PC-3 (cell line): ENCODE measurements at regions not wholly inside any gene's neighbourhood (a gene's known extent, or its start where the extent isn't known, plus 50 kb on each side); places are given as distances from the start of the nearest gene placed in this dataset.

Experiments
- ATAC-seq: fragments of 200-7000 bp; cut with Tn5 transposase; 2 replicates; pipeline ENCODE4 v1.9.1; 2020; ENCODE audit warnings: mild to moderate bottlenecking, moderate library complexity
- BruUV-seq: library from RNA; stranded (reverse); fragments of 400-500 nt; replicated peaks from 2 replicates; lab custom pipeline; 2021; lab: Mats Ljungman, UMichigan
- CTCF ChIA-PET: fragments of 300-600 bp; sonication (Branson Sonifier 250); formaldehyde crosslinking; loops from one replicate; lab custom pipeline; 2022; ENCODE audit warnings: antibody characterized with exemption; lab: Charles Lee
- POLR2A ChIA-PET: fragments of 300-600 bp; sonication (Branson Sonifier 250); formaldehyde crosslinking; loops from one replicate; lab custom pipeline; 2022; ENCODE audit warnings: antibody characterized with exemption; ENCODE audit not compliant: unreplicated experiment; lab: Charles Lee
- DNase-seq: peaks from one replicate; pipeline ENCODE4 v3.0.0-alpha.2; 2015
- H2AFZ ChIP-seq: fragments of 300-600 bp; sonication (generic); 2 replicates; pipeline ENCODE4 v1.6.0; 2016; ENCODE audit warnings: antibody characterized with exemption, low read length
- H3F3A ChIP-seq: fragments of 300-600 bp; sonication (generic); one replicate; pipeline ENCODE4 v1.6.0; 2017; ENCODE audit warnings: antibody characterized with exemption, low read length, control low read depth, mild to moderate bottlenecking; ENCODE audit not compliant: unreplicated experiment
- H3K27ac ChIP-seq: fragments of 300-600 bp; sonication (generic); 2 replicates; pipeline ENCODE4 v1.5.1; 2016; ENCODE audit warnings: mild to moderate bottlenecking, low read length
- H3K27me3 ChIP-seq: fragments of 300-600 bp; sonication (generic); 2 replicates; pipeline ENCODE4 v1.6.1; 2016; ENCODE audit warnings: low read length, mixed read lengths
- H3K36me3 ChIP-seq: fragments of 300-600 bp; sonication (generic); 2 replicates; pipeline ENCODE4 v1.6.1; 2016; ENCODE audit warnings: low read depth, mixed run types, low read length, mixed read lengths
- H3K4me1 ChIP-seq: fragments of 300-600 bp; sonication (generic); 2 replicates; pipeline ENCODE4 v1.5.1; 2016; ENCODE audit warnings: low read length; ENCODE audit not compliant: insufficient read depth
- H3K4me2 ChIP-seq: fragments of 300-600 bp; sonication (generic); 2 replicates; pipeline ENCODE4 v1.6.0; 2016; ENCODE audit warnings: low read length
- H3K4me3 ChIP-seq: fragments of 300-600 bp; sonication (generic); 2 replicates; pipeline ENCODE4 v1.5.1; 2016; ENCODE audit warnings: mild to moderate bottlenecking, low read length, mixed read lengths
- H3K79me2 ChIP-seq: fragments of 300-600 bp; sonication (generic); 2 replicates; pipeline ENCODE4 v1.6.1; 2017; ENCODE audit warnings: low read length, mixed read lengths
- H3K9ac ChIP-seq: fragments of 300-600 bp; sonication (generic); 2 replicates; pipeline ENCODE4 v1.6.0; 2016; ENCODE audit warnings: mild to moderate bottlenecking, low read length
- H3K9me2 ChIP-seq: fragments of 300-600 bp; sonication (generic); replicated peaks from 2 replicates; pipeline ENCODE4 v1.6.1; 2016; ENCODE audit warnings: mixed run types, low read length, mixed read lengths
- H3K9me3 ChIP-seq: fragments of 300-600 bp; sonication (generic); 2 replicates; pipeline ENCODE4 v1.6.1; 2016; ENCODE audit warnings: low read length, mixed read lengths
- H4K20me1 ChIP-seq: fragments of 300-600 bp; sonication (generic); 2 replicates; pipeline ENCODE4 v1.6.1; 2016; ENCODE audit warnings: low read length, mixed read lengths
- EZH2 ChIP-seq: fragments of 300-600 bp; sonication (generic); IDR thresholded peaks from one replicate; pipeline ENCODE4 v1.6.1; 2017; ENCODE audit warnings: antibody characterized with exemption, mild to moderate bottlenecking, low read length; ENCODE audit not compliant: unreplicated experiment
- EZH2phosphoT487 ChIP-seq: fragments of 300-600 bp; sonication (generic); IDR thresholded peaks from 2 replicates; pipeline ENCODE4 v1.6.1; 2018; ENCODE audit warnings: mild to moderate bottlenecking, antibody characterized with exemption, low read length, borderline replicate concordance
- intact Hi-C: fragments of 100-400 bp; cut with micrococcal nuclease; formaldehyde crosslinking; loops from 2 replicates; pipeline ENCODE4 v1.9.0; 2023
- TF ChIP-seq, protein P1 (sequence below): fragments of 300-600 bp; sonication (generic); conservative IDR thresholded peaks from 2 replicates; pipeline ENCODE4 v1.5.1; 2017; ENCODE audit warnings: antibody characterized with exemption, low read depth, mild to moderate bottlenecking, low read length

DNA sequence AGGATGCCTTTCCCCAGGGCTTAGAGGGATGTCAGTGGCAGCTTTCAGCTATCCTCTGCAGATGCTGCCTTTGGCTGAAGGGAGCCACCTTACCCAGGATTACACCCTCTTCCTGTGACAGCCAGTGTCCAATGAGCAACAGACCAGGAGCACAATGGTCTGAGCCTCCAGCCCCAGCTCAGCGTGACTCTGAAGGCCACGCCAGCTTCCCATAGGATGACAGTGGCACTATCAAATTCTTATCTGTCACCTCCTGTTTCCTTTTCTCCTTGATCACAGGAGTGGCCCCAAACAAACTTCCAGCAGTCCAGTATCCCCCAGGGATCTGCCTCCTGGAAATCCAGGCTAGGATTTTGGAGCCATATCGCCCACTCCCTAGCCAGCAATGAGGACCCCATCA, 226.9 kb downstream of the SETD4 start:
- Histone ChIP-seq H3K27me3 (no peaks in the 10 kb centered on the region), H3K9me2 (no peaks in the 10 kb centered on the region), H4K20me1 (no peaks in the 10 kb centered on the region), H3K79me2 (no peaks in the 10 kb centered on the region), H3K4me1 (no peaks in the 10 kb centered on the region), H3K27ac (no peak overlapping the region), H3K9me3 (no peaks in the 10 kb centered on the region), H3K9ac (no peak overlapping the region), H3K4me3 (no peak overlapping the region), H3F3A (no peaks in the 10 kb centered on the region), H3K4me2 (no peak overlapping the region), H2AFZ (no peak overlapping the region), H3K36me3 (no peaks in the 10 kb centered on the region)
- DNase-seq (no peak), ATAC-seq (no peak)
- BruUV-seq, result no TSS peak
- ChIA-PET POLR2A (no interaction called here), CTCF (no interaction called here)
- intact Hi-C loops, result loop anchor here (10.0 kb wide), 1 partner anchor 99 kb away; no protein-coding TSS in a partner anchor
- TF ChIP-seq EZH2 (no peak), EZH2phosphoT487 (no peak)
- TF ChIP-seq, protein P1, sequence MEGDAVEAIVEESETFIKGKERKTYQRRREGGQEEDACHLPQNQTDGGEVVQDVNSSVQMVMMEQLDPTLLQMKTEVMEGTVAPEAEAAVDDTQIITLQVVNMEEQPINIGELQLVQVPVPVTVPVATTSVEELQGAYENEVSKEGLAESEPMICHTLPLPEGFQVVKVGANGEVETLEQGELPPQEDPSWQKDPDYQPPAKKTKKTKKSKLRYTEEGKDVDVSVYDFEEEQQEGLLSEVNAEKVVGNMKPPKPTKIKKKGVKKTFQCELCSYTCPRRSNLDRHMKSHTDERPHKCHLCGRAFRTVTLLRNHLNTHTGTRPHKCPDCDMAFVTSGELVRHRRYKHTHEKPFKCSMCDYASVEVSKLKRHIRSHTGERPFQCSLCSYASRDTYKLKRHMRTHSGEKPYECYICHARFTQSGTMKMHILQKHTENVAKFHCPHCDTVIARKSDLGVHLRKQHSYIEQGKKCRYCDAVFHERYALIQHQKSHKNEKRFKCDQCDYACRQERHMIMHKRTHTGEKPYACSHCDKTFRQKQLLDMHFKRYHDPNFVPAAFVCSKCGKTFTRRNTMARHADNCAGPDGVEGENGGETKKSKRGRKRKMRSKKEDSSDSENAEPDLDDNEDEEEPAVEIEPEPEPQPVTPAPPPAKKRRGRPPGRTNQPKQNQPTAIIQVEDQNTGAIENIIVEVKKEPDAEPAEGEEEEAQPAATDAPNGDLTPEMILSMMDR, result no peak

DNA sequence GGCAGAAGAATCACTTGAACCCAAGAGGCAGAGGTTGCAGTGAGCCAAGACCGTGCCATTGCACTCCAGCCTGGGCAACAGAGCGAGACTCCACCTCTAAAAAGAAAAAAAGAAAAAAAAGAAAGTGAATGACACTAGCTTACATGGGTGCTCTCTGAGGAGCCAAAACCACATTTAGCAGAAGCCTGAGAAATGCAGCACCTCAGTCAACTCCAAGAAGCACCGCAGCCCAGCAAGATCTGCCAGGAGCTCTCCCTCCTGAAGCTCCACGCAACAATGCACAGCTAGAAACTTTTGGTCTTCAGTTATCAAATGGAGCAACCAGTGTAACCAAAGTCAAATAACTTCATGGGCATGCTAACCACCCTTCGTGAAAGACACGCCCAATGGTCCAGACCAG, 229.1 kb downstream of the SETD4 start:
- ChIA-PET POLR2A (no interaction called here), CTCF (interaction anchor here (0.9 kb wide), 1 partner anchor 9 kb away, joined by 3 read pairs; no protein-coding TSS in a partner anchor)
- Histone ChIP-seq H3K4me1 (no peaks in the 10 kb centered on the region), H3K4me3 (no peak overlapping the region), H3K36me3 (no peaks in the 10 kb centered on the region), H3K79me2 (no peaks in the 10 kb centered on the region), H3K27ac (no peak overlapping the region), H3K9me2 (no peaks in the 10 kb centered on the region), H2AFZ (no peak overlapping the region), H3K9ac (no peak overlapping the region), H4K20me1 (no peaks in the 10 kb centered on the region), H3K9me3 (no peaks in the 10 kb centered on the region), H3K27me3 (no peaks in the 10 kb centered on the region), H3K4me2 (no peak overlapping the region), H3F3A (no peaks in the 10 kb centered on the region)
- ATAC-seq (no peak), DNase-seq (no peak)
- BruUV-seq, result no TSS peak
- TF ChIP-seq, protein P1, result no peak
- TF ChIP-seq EZH2phosphoT487 (no peak), EZH2 (no peak)
- intact Hi-C loops, result loop anchor here (10.0 kb wide), 1 partner anchor 96 kb away; no protein-coding TSS in a partner anchor

DNA sequence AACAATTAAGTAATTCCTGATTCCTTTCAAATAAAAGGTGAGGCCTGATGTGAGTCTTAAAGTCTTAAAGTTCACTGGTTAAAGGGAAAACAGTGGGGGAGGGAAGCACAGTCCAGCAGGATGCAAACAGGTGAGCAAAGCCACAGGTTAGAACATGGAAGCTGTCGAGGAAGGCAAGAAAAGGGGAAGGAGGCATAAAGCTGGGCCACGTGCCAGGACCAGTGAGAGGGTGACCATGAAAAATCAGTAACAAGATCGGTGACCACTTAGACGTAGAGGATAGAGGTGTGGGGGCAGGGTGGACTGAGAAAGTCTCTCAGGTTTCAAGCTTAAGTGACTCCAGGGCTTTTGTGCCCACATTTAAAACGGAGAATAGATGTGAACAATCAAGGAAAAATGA, 231.3 kb downstream of the SETD4 start:
- Histone ChIP-seq H3K36me3 (no peaks in the 10 kb centered on the region), H2AFZ (no peak overlapping the region), H3K4me1 (no peaks in the 10 kb centered on the region), H3K4me2 (no peak overlapping the region), H3K27ac (no peak overlapping the region), H3K9ac (no peak overlapping the region), H3F3A (no peaks in the 10 kb centered on the region), H3K9me2 (no peaks in the 10 kb centered on the region), H4K20me1 (no peaks in the 10 kb centered on the region), H3K4me3 (no peak overlapping the region), H3K27me3 (no peaks in the 10 kb centered on the region), H3K9me3 (no peaks in the 10 kb centered on the region), H3K79me2 (no peaks in the 10 kb centered on the region)
- POLR2A ChIA-PET, result no interaction called here
- ATAC-seq (no peak), DNase-seq (no peak)
- CTCF ChIA-PET, result no interaction called here
- TF ChIP-seq, protein P1, result no peak
- TF ChIP-seq EZH2phosphoT487 (no peak), EZH2 (no peak)
- intact Hi-C loops, result no loop called here
- BruUV-seq, result no TSS peak
